NB4 (cell line): ENCODE measurements at regions not wholly inside any gene's neighbourhood (a gene's known extent, or its start where the extent isn't known, plus 50 kb on each side); places are given as distances from the start of the nearest gene placed in this dataset.

Source experiments
- DNase-seq: peaks from one replicate; pipeline ENCODE4 v3.0.0; 2010; ENCODE audit warnings: low read depth
- H3K4me3 ChIP-seq: one replicate; pipeline ENCODE4 v1.5.1; 2011; ENCODE audit warnings: mild to moderate bottlenecking, low read depth, low read length, moderate library complexity
- CTCF ChIP-seq: IDR thresholded peaks from one replicate; pipeline ENCODE4 v1.5.1; 2012; ENCODE audit warnings: low read depth, low read length
- MYC ChIP-seq: IDR thresholded peaks from 2 replicates; pipeline ENCODE4 v1.6.1; 2011; ENCODE audit warnings: low read depth, low read length
- POLR2A ChIP-seq: IDR thresholded peaks from 2 replicates; pipeline ENCODE4 v1.6.1; 2011; ENCODE audit warnings: mild to moderate bottlenecking; ENCODE audit not compliant: insufficient read length; ENCODE audit errors: extremely low read depth
- TF ChIP-seq, protein P1 (sequence below): IDR thresholded peaks from 2 replicates; pipeline ENCODE4 v1.6.1; 2011; ENCODE audit warnings: low read depth, low read length

GRCh38 chr5:114822436-114822835 is 347.3 kb downstream of the TRIM36 start:
- no peak for DNase-seq
- TF ChIP-seq, protein P1, sequence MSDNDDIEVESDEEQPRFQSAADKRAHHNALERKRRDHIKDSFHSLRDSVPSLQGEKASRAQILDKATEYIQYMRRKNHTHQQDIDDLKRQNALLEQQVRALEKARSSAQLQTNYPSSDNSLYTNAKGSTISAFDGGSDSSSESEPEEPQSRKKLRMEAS = no peak
- no peak overlapping the region for H3K4me3 ChIP-seq

DNA sequence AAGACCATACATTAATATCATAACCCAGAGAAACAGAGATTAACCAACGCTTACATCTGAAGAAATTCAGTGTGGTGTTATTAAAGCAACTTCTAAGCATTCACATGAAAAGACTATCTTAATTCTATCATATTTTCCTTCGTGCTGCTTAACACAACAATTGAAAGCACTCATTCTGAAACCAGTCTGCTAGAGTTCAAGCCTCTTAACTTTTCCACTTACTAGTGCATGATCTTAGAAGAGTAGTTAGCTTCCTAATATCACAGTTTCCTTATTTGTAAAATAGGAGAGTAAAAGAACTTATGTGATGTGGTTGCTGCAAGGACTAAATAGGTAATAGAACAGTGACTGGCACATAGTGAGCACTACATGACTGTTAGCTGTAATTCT is 379.3 kb downstream of the TRIM36 start:
- H3K4me3 ChIP-seq = no peak overlapping the region
- TF ChIP-seq, protein P1 = no peak
- DNase-seq = no peak

DNA sequence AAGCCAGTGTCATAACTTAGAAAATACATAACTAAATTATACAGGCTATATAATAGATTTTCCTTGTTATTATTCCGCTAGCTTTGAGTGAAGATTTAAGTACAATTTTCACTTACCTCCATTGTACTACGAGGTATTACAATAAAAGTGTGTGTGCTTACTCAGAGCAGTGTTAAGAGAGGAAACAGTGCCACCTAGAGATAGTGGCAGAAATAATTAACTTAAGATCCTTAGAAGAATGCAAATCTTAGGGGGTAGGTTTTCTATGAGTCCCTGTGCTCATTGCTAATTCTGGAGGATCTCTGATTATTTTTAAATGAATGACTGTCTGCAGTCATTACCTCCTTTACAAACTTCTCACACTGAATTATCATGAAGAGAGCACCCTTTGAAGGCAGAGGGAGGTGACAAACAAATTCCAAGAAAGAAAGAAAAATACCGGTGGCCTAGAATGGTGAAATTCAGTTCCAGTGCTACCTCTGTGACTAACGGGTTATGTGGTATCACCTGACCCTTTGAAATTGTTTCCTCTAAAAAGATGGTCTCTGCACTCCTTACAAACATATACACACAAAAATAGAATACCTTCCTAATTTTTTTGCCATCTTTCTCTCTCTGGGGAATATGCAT is 379.8 kb downstream of the TRIM36 start:
- peak; percentile 79 for DNase-seq
- TF ChIP-seq, protein P1 = no peak
- TF ChIP-seq POLR2A = no peak
- no peak for TF ChIP-seq MYC
- peak; percentile 48 for TF ChIP-seq CTCF
- H3K4me3 ChIP-seq = no peak overlapping the region

- H3K4me3 ChIP-seq = no peak overlapping the region
- DNase-seq = no peak
- TF ChIP-seq POLR2A (no peak), CTCF (no peak), MYC (no peak)
- TF ChIP-seq, protein P1 = no peak
Observed at GRCh38 chr5:114782869-114783268, 386.8 kb downstream of the TRIM36 start.

- DNase-seq = no peak
- no peak overlapping the region for H3K4me3 ChIP-seq
- TF ChIP-seq MYC = no peak
- TF ChIP-seq, protein P1 = no peak
- no peak for TF ChIP-seq POLR2A
- TF ChIP-seq CTCF = no peak
Observed at GRCh38 chr5:114782177-114782576, 387.5 kb downstream of the TRIM36 start.

DNA sequence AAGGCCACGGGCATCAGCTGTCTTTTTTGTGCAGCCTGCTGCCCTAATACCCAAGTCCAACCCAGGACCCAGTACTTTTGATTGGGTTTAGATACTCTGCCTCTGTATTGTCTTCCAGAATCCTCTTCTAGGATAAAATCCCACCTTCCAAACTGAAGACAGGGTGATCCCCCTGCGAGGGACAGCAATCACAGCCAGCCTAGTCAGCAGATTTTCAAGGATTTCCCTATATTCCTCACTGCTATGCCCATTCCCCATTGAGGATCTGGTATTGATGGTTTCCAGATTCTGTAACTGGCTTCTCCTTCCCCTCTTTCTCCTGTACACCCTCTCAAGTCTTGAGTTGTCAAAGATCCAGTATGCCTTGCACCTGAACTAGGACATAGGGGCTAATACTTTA is 389.4 kb downstream of the TRIM36 start:
- no peak for DNase-seq
- H3K4me3 ChIP-seq = no peak overlapping the region
- TF ChIP-seq MYC (no peak), POLR2A (no peak), CTCF (no peak)
- TF ChIP-seq, protein P1 = no peak

GRCh38 chr5:114744406-114744805 is 382.5 kb downstream of the KCNN2 start:
- H3K4me3 ChIP-seq = no peak overlapping the region
- no peak for TF ChIP-seq CTCF
- TF ChIP-seq, protein P1 = no peak
- TF ChIP-seq POLR2A = no peak
- no peak for TF ChIP-seq MYC
- no peak for DNase-seq
